GM12878 (cell line): ENCODE measurements at regions not wholly inside any gene's neighbourhood (a gene's known extent, or its start where the extent isn't known, plus 50 kb on each side); places are given as distances from the start of the nearest gene placed in this dataset.

ENCODE experiments used
- ATAC-seq: fragments of 200-7000 bp; cut with Tn5 transposase; 3 replicates; pipeline ENCODE4 v1.9.1; 2020; ENCODE audit warnings: mild to moderate bottlenecking, moderate library complexity
- BruUV-seq: library from RNA; stranded (reverse); fragments of 400-500 nt; replicated peaks from 2 replicates; lab custom pipeline; 2021; lab: Mats Ljungman, UMichigan
- CTCF ChIA-PET: fragments of 300-600 bp; sonication (Branson Sonifier 250); formaldehyde crosslinking; extraction: SDS; loops from one replicate; lab custom pipeline; 2021; ENCODE audit warnings: inconsistent platforms; lab: Yijun Ruan, JAX
- POLR2A ChIA-PET: fragments of 350-600 bp; formaldehyde crosslinking; extraction: SDS; loops from one replicate; lab custom pipeline; 2021; ENCODE audit warnings: inconsistent platforms; lab: Charles Lee
- RAD21 ChIA-PET: fragments of 300-600 bp; sonication (Branson Sonifier 250); formaldehyde crosslinking; loops from one replicate; lab custom pipeline; 2023; ENCODE audit warnings: antibody characterized with exemption; ENCODE audit not compliant: unreplicated experiment; lab: Charles Lee
- SMC1A ChIA-PET: fragments of 300-600 bp; sonication (Branson Sonifier 250); formaldehyde crosslinking; loops from one replicate; lab custom pipeline; 2023; ENCODE audit not compliant: unreplicated experiment, uncharacterized antibody; lab: Charles Lee
- DNase-seq: peaks from one replicate; pipeline ENCODE4 v3.0.0-alpha.2; 2011; ENCODE audit warnings: low read depth, low spot score
- FAIRE-seq: peaks from 3 replicates; lab custom pipeline; 2011; peaks lifted over from hg19 to GRCh38; lab: Jason Lieb, UNC
- H2AFZ ChIP-seq: 2 replicates; pipeline ENCODE4 v1.6.0; 2011; ENCODE audit warnings: low read depth, low read length, control low read depth; ENCODE audit not compliant: control insufficient read depth
- H3K27ac ChIP-seq: 2 replicates; pipeline ENCODE4 v1.5.1; 2011; ENCODE audit warnings: control low read depth; ENCODE audit not compliant: control insufficient read depth, insufficient read depth
- H3K27me3 ChIP-seq, 2 experiments: replicated peaks in 1 of 2; 2 replicates each; pipeline versions ENCODE4 v1.6.0 to v1.6.1; 2011; ENCODE audit warnings: low read length in 1 of 2; ENCODE audit not compliant: control insufficient read depth in 2 of 2, insufficient read depth in 2 of 2
- H3K36me3 ChIP-seq, 2 experiments: 2 replicates each; pipeline ENCODE4 v1.5.1; 2011; ENCODE audit warnings: low read length in 1 of 2; ENCODE audit not compliant: control insufficient read depth in 2 of 2, insufficient read depth in 2 of 2
- H3K4me1 ChIP-seq: 2 replicates; pipeline ENCODE4 v1.6.1; 2011; ENCODE audit warnings: mild to moderate bottlenecking, low read length, moderate library complexity, mixed read lengths; ENCODE audit not compliant: control insufficient read depth, insufficient read depth
- H3K4me2 ChIP-seq: 2 replicates; pipeline ENCODE4 v1.6.0; 2011; ENCODE audit warnings: control low read depth; ENCODE audit not compliant: control insufficient read depth, insufficient read depth
- H3K4me3 ChIP-seq: fragments of 200-600 bp; sonication (generic); 2 replicates; pipeline ENCODE4 v1.5.1; 2016
- H3K79me2 ChIP-seq: 2 replicates; pipeline ENCODE4 v1.6.0; 2011; ENCODE audit warnings: low read length; ENCODE audit not compliant: control insufficient read depth, insufficient read depth
- H3K9ac ChIP-seq: 2 replicates; pipeline ENCODE4 v1.8.0; 2011; ENCODE audit warnings: low read length, control low read depth, mixed read lengths; ENCODE audit not compliant: control insufficient read depth, insufficient read depth
- H3K9me3 ChIP-seq: replicated peaks from 3 replicates; pipeline ENCODE4 v1.5.1; 2011; ENCODE audit warnings: mild to moderate bottlenecking, low read length; ENCODE audit not compliant: control insufficient read depth, insufficient read depth
- H4K20me1 ChIP-seq: 2 replicates; pipeline ENCODE4 v1.6.0; 2011; ENCODE audit not compliant: control insufficient read depth, insufficient read depth
- ATF2 ChIP-seq: IDR thresholded peaks from 2 replicates; pipeline ENCODE4 v1.6.1; 2012; ENCODE audit warnings: low read length, inconsistent platforms
- CTCF ChIP-seq, 3 experiments: IDR thresholded peaks in 2 of 3; conservative IDR thresholded peaks in 1 of 3; 2 replicates each; pipeline ENCODE4 v1.5.1; 2011; ENCODE audit warnings: low read depth in 3 of 3, low read length in 3 of 3, mild to moderate bottlenecking in 3 of 3, control low read depth in 2 of 3, moderate library complexity in 2 of 3, inconsistent platforms in 1 of 3, mixed read lengths in 1 of 3; ENCODE audit not compliant: control insufficient read depth in 2 of 3, insufficient read depth in 1 of 3; ENCODE audit errors: extremely low read depth in 1 of 3
- EP300 ChIP-seq, 2 experiments: fragments of 150-350 bp in 1 of 2; IDR thresholded peaks; 2 replicates each; pipeline ENCODE4 v1.6.1; 2011 to 2012; ENCODE audit warnings: low read depth in 2 of 2, low read length in 2 of 2, borderline replicate concordance in 1 of 2, improper control_type of control experiment in 1 of 2, inconsistent platforms in 1 of 2; ENCODE audit not compliant: control insufficient read depth in 1 of 2
- GABPA ChIP-seq: IDR thresholded peaks from 2 replicates; pipeline ENCODE4 v1.6.1; 2014; ENCODE audit warnings: antibody characterized with exemption, low read depth, mild to moderate bottlenecking, inconsistent platforms
- HSF1 ChIP-seq: fragments of 150-350 bp; IDR thresholded peaks from 2 replicates; pipeline ENCODE4 v1.6.1; 2014; ENCODE audit warnings: mild to moderate bottlenecking, low read depth, low read length
- LARP7 ChIP-seq: fragments of 450-650 bp; IDR thresholded peaks from 2 replicates; pipeline ENCODE4 v1.6.1; 2017; ENCODE audit warnings: mild to moderate bottlenecking
- NRF1 ChIP-seq: conservative IDR thresholded peaks from 2 replicates; pipeline ENCODE4 v1.6.1; 2011; ENCODE audit warnings: mild to moderate bottlenecking, low read depth, low read length, improper control_type of control experiment
- PKNOX1 ChIP-seq: fragments of 450-650 bp; IDR thresholded peaks from 2 replicates; pipeline ENCODE4 v1.6.1; 2016; ENCODE audit warnings: mild to moderate bottlenecking
- POLR2A ChIP-seq: IDR thresholded peaks from 2 replicates; pipeline ENCODE4 v1.6.1; 2011; ENCODE audit warnings: low read depth, mild to moderate bottlenecking, low read length
- SREBF2 ChIP-seq: IDR thresholded peaks from 2 replicates; pipeline ENCODE4 v1.6.1; 2012; ENCODE audit warnings: mild to moderate bottlenecking, low read length
- TCF3 ChIP-seq: IDR thresholded peaks from 2 replicates; pipeline ENCODE4 v1.6.1; 2012; ENCODE audit warnings: low read depth, mild to moderate bottlenecking, low read length, borderline replicate concordance; ENCODE audit not compliant: insufficient read depth
- ZNF622 ChIP-seq: fragments of 450-650 bp; IDR thresholded peaks from 2 replicates; pipeline ENCODE4 v1.6.1; 2017; ENCODE audit warnings: mild to moderate bottlenecking, inconsistent platforms
- WGBS: methylation state at CpG from one replicate; pipeline ENCODE4 v1.1.6; 2016; ENCODE audit warnings: low lambda C conversion rate; ENCODE audit not compliant: insufficient replicate concordance, insufficient coverage; ENCODE audit errors: missing lambda C conversion rate; 5-methylcytosine and 5-hydroxymethylcytosine counted together
- in situ Hi-C: fragments of 300-500 bp; cut with MboI; formaldehyde crosslinking; loops from 9 replicates; pipeline ENCODE4 v1.14.3; 2018; ENCODE audit warnings: mixed read lengths
- intact Hi-C: fragments of 100-400 bp; cut with micrococcal nuclease; formaldehyde crosslinking; loops from one replicate; pipeline ENCODE4 v1.14.2; 2022; ENCODE audit not compliant: unreplicated experiment

GRCh38 chr18:43931439-43931838 is 654.1 kb upstream of the SYT4 start (continued):
- no peak for TF ChIP-seq HSF1
- no peak for TF ChIP-seq ATF2
- TF ChIP-seq LARP7: no peak

- in situ Hi-C loops (no loop called here), intact Hi-C loops (no loop called here)
- no TSS peak for BruUV-seq
- SMC1A ChIA-PET: no interaction called here
- H2AFZ ChIP-seq: no peak overlapping the region
- H3K36me3 ChIP-seq: no peaks in the 10 kb centered on the region
- no peaks in the 10 kb centered on the region for H3K27me3 ChIP-seq
- H3K27ac ChIP-seq: no peak overlapping the region
- no peak for FAIRE-seq
- H3K4me1 ChIP-seq: no peaks in the 10 kb centered on the region
- H3K79me2 ChIP-seq: no peaks in the 10 kb centered on the region
- no peak overlapping the region for H3K9ac ChIP-seq
- RAD21 ChIA-PET: no interaction called here
- H3K4me2 ChIP-seq: no peak overlapping the region
- CTCF ChIA-PET: no interaction called here
- H3K4me3 ChIP-seq: no peak overlapping the region
- no peak for DNase-seq
- no peaks in the 10 kb centered on the region for H3K9me3 ChIP-seq
- no peak for ATAC-seq
- no peak for TF ChIP-seq POLR2A
- POLR2A ChIA-PET: no interaction called here
- no peaks in the 10 kb centered on the region for H4K20me1 ChIP-seq
Observed at GRCh38 chr18:43932140-43932539, 654.9 kb upstream of the SYT4 start.

GRCh38 chr18:43933177-43933576 is 655.9 kb upstream of the SYT4 start:
- in situ Hi-C loops (no loop called here), intact Hi-C loops (no loop called here)
- no peak overlapping the region for H3K4me2 ChIP-seq
- H3K27ac ChIP-seq: no peak overlapping the region
- FAIRE-seq: no peak
- no peak overlapping the region for H3K4me3 ChIP-seq
- under 1% methylated on average over 5 of the region's 5 CpGs for WGBS
- ChIA-PET RAD21 (no interaction called here), CTCF (no interaction called here), SMC1A (no interaction called here), POLR2A (no interaction called here)
- no peak overlapping the region for H2AFZ ChIP-seq
- no peaks in the 10 kb centered on the region for H3K27me3 ChIP-seq
- H3K4me1 ChIP-seq: no peaks in the 10 kb centered on the region
- DNase-seq: no peak
- H3K9me3 ChIP-seq: no peaks in the 10 kb centered on the region
- no peaks in the 10 kb centered on the region for H3K79me2 ChIP-seq
- no peak for ATAC-seq
- no peaks in the 10 kb centered on the region for H3K36me3 ChIP-seq
- no peak overlapping the region for H3K9ac ChIP-seq
- no TSS peak for BruUV-seq
- H4K20me1 ChIP-seq: no peaks in the 10 kb centered on the region
- TF ChIP-seq PKNOX1 (no peak), POLR2A (no peak), GABPA (no peak), NRF1 (no peak), ZNF622 (no peak), CTCF (IDR thresholded peaks at IDR 0.05 in 2 of 3, conservative IDR thresholded peaks at IDR 0.05 in 1 of 3; ENCODE audit: control insufficient read depth in 2 of 3, extremely low read depth in 1 of 3, insufficient read depth in 1 of 3, low read depth in 3 of 3, low read length in 3 of 3) (no peak), SREBF2 (no peak), EP300 (IDR thresholded peaks at IDR 0.05; ENCODE audit: borderline replicate concordance in 1 of 2, control insufficient read depth in 1 of 2, low read depth in 2 of 2, low read length in 2 of 2) (no peak), TCF3 (no peak)
